IMR-90 (cell line): ENCODE measurements at regions not wholly inside any gene's neighbourhood (a gene's known extent, or its start where the extent isn't known, plus 50 kb on each side); places are given as distances from the start of the nearest gene placed in this dataset.

Experiments
- ATAC-seq: fragments of 200-7000 bp; cut with Tn5 transposase; 2 replicates; pipeline ENCODE4 v1.9.1; 2020; ENCODE audit warnings: low read depth, mild to moderate bottlenecking, moderate library complexity
- BruUV-seq: library from RNA; stranded (reverse); fragments of 400-500 nt; replicated peaks from 2 replicates; lab custom pipeline; 2021; lab: Mats Ljungman, UMichigan
- CTCF ChIA-PET: fragments of 300-600 bp; formaldehyde crosslinking; extraction: SDS; loops from one replicate; lab custom pipeline; 2021; ENCODE audit warnings: antibody characterized with exemption; lab: Yijun Ruan, JAX
- POLR2A ChIA-PET: fragments of 300-600 bp; sonication (Branson Sonifier 250); formaldehyde crosslinking; loops from one replicate; lab custom pipeline; 2022; ENCODE audit warnings: antibody characterized with exemption; ENCODE audit not compliant: unreplicated experiment; lab: Charles Lee
- DNase-seq: peaks from one replicate; pipeline ENCODE4 v3.0.0; 2013
- H2AFZ ChIP-seq: replicated peaks from 2 replicates; pipeline ENCODE3; 2013; ENCODE audit warnings: low read length, mild to moderate bottlenecking; ENCODE audit not compliant: poor library complexity
- H2AK5ac ChIP-seq: 2 replicates; pipeline ENCODE4 v1.6.1; 2013; ENCODE audit warnings: low read depth, low read length, inconsistent platforms
- H2AK9ac ChIP-seq: replicated peaks from 2 replicates; pipeline ENCODE3; 2013; ENCODE audit warnings: mild to moderate bottlenecking, low read depth, low read length, moderate library complexity; ENCODE audit not compliant: poor library complexity
- H2BK120ac ChIP-seq: 2 replicates; pipeline ENCODE4 v1.6.1; 2013; ENCODE audit warnings: low read depth, low read length, inconsistent platforms
- H2BK15ac ChIP-seq: 3 replicates; pipeline ENCODE4 v1.6.1; 2013; ENCODE audit warnings: low read depth, low read length, inconsistent platforms
- H2BK20ac ChIP-seq: 2 replicates; pipeline ENCODE4 v1.6.1; 2013; ENCODE audit warnings: low read depth, mild to moderate bottlenecking, inconsistent platforms, low read length, moderate library complexity
- H2BK5ac ChIP-seq: 2 replicates; pipeline ENCODE4 v1.6.1; 2013; ENCODE audit warnings: mild to moderate bottlenecking, low read depth, low read length, inconsistent platforms; ENCODE audit not compliant: poor library complexity, severe bottlenecking
- H3K14ac ChIP-seq: replicated peaks from 2 replicates; pipeline ENCODE4 v1.6.1; 2013; ENCODE audit warnings: low read depth, low read length, inconsistent platforms
- H3K18ac ChIP-seq: 2 replicates; pipeline ENCODE4 v1.6.1; 2013; ENCODE audit warnings: low read depth, low read length, control low read depth
- H3K23ac ChIP-seq: 2 replicates; pipeline ENCODE4 v1.6.1; 2013; ENCODE audit warnings: low read depth, low read length, inconsistent platforms
- H3K27ac ChIP-seq: 2 replicates; pipeline ENCODE4 v1.5.1; 2013; ENCODE audit warnings: mild to moderate bottlenecking, control low read depth, low read length; ENCODE audit not compliant: insufficient read depth
- H3K27me3 ChIP-seq: 2 replicates; pipeline ENCODE4 v1.6.1; 2013; ENCODE audit warnings: low read length; ENCODE audit not compliant: control insufficient read depth, insufficient read depth
- H3K36me3 ChIP-seq: 2 replicates; pipeline ENCODE4 v1.6.1; 2013; ENCODE audit warnings: low read length, mixed read lengths; ENCODE audit not compliant: control insufficient read depth, insufficient read depth
- H3K4ac ChIP-seq: 2 replicates; pipeline ENCODE4 v1.6.1; 2013; ENCODE audit warnings: low read depth, low read length, inconsistent platforms
- H3K4me1 ChIP-seq: 2 replicates; pipeline ENCODE4 v1.6.1; 2013; ENCODE audit warnings: low read length, mixed read lengths; ENCODE audit not compliant: control insufficient read depth, insufficient read depth
- H3K4me2 ChIP-seq: 2 replicates; pipeline ENCODE4 v1.6.1; 2013; ENCODE audit warnings: low read depth, mild to moderate bottlenecking, control low read depth, low read length, moderate library complexity
- H3K4me3 ChIP-seq: 2 replicates; pipeline ENCODE4 v1.5.1; 2013; ENCODE audit warnings: low read depth, mild to moderate bottlenecking, control low read depth, low read length, moderate library complexity; ENCODE audit not compliant: insufficient read depth
- H3K56ac ChIP-seq: 2 replicates; pipeline ENCODE4 v1.6.1; 2013; ENCODE audit warnings: low read length, inconsistent platforms; ENCODE audit not compliant: insufficient read depth; ENCODE audit errors: extremely low read depth
- H3K79me1 ChIP-seq, 2 experiments: 2 replicates each; pipeline ENCODE4 v1.6.1; 2013; ENCODE audit warnings: low read length in 2 of 2, inconsistent platforms in 1 of 2, low read depth in 1 of 2
- H3K9ac ChIP-seq: 2 replicates; pipeline ENCODE4 v1.6.1; 2013; ENCODE audit warnings: low read depth, low read length, control low read depth
- H3K9me1 ChIP-seq: 2 replicates; pipeline ENCODE4 v1.6.1; 2013; ENCODE audit warnings: low read length, inconsistent platforms; ENCODE audit not compliant: insufficient read depth
- H3K9me3 ChIP-seq: 2 replicates; pipeline ENCODE4 v1.6.1; 2013; ENCODE audit warnings: low read length; ENCODE audit not compliant: control insufficient read depth, insufficient read depth
- H4K20me1 ChIP-seq: 2 replicates; pipeline ENCODE4 v1.6.1; 2013; ENCODE audit warnings: low read length, inconsistent platforms; ENCODE audit not compliant: insufficient read depth
- H4K5ac ChIP-seq: 2 replicates; pipeline ENCODE4 v1.6.1; 2013; ENCODE audit warnings: mild to moderate bottlenecking, low read depth, low read length, control low read depth
- H4K8ac ChIP-seq, 2 experiments: 2 replicates each; pipeline ENCODE4 v1.6.1; 2013; ENCODE audit warnings: low read depth in 2 of 2, low read length in 2 of 2, control low read depth in 1 of 2, inconsistent platforms in 1 of 2
- H4K91ac ChIP-seq: 2 replicates; pipeline ENCODE4 v1.6.1; 2013; ENCODE audit warnings: low read depth, low read length, inconsistent platforms; ENCODE audit not compliant: insufficient read depth
- CHD1 ChIP-seq: IDR thresholded peaks from 2 replicates; pipeline ENCODE4 v1.6.1; 2012; ENCODE audit warnings: low read depth, low read length, improper control_type of control experiment
- CTCF ChIP-seq: conservative IDR thresholded peaks from 2 replicates; pipeline ENCODE4 v1.5.1; 2012; ENCODE audit warnings: mild to moderate bottlenecking, low read depth, low read length, improper control_type of control experiment
- MXI1 ChIP-seq: IDR thresholded peaks from 2 replicates; pipeline ENCODE4 v1.6.1; 2012; ENCODE audit warnings: low read depth, mild to moderate bottlenecking, low read length, moderate library complexity, borderline replicate concordance
- WGBS, 2 experiments: methylation state at CpG; one replicate each; pipeline versions ENCODE4 v1.1.5 to v1.1.7; 2013; ENCODE audit warnings: missing lambda C conversion rate in 2 of 2; ENCODE audit not compliant: insufficient read length in 1 of 2; ENCODE audit errors: extremely low coverage in 2 of 2; 5-methylcytosine and 5-hydroxymethylcytosine counted together
- dilution Hi-C: fragments of 300-500 bp; cut with HindIII; formaldehyde crosslinking; loops from one replicate; pipeline ENCODE4 v1.14.3; 2018; ENCODE audit warnings: low sequenced_read_pairs; ENCODE audit not compliant: unreplicated experiment
- in situ Hi-C: fragments of 300-500 bp; cut with MboI; formaldehyde crosslinking; loops from 3 replicates; pipeline ENCODE4 v1.14.3; 2019; ENCODE audit warnings: low sequenced_read_pairs, inconsistent platforms, mixed read lengths
- intact Hi-C: fragments of 100-400 bp; cut with micrococcal nuclease; formaldehyde crosslinking; loops from 2 replicates; pipeline ENCODE4 v1.10.0; 2022

- no CpG with 5 or more reads among the region's 3 CpGs for WGBS, 2 experiments
- H3K9me3 ChIP-seq: no peaks in the 10 kb centered on the region
- BruUV-seq: no TSS peak
Observed at GRCh38 chr5:133691448-133691847, 79.1 kb upstream of the FSTL4 start.

More at GRCh38 chr5:133691448-133691847, 79.1 kb upstream of the FSTL4 start:
- Histone ChIP-seq H2BK5ac (no peak overlapping the region), H4K91ac (no peak overlapping the region), H3K23ac (no peak overlapping the region), H3K79me1 (no peaks in the 10 kb centered on the region), H3K27me3 (peaks cover 2% of the 10 kb centered on the region; the same call in 1 of the 2 replicates), H3K27ac (no peak overlapping the region), H4K20me1 (no peaks in the 10 kb centered on the region), H2BK120ac (no peak overlapping the region), H3K4me1 (no peaks in the 10 kb centered on the region), H3K9ac (no peak overlapping the region), H2BK20ac (no peak overlapping the region), H2AK5ac (no peak overlapping the region), H2BK15ac (no peak overlapping the region), H3K56ac (no peak overlapping the region), H3K4me3 (no peak overlapping the region), H3K14ac (no peak overlapping the region), H2AK9ac (no peak overlapping the region), H3K18ac (no peak overlapping the region), H2AFZ (no peak overlapping the region), H3K36me3 (no peaks in the 10 kb centered on the region), H3K9me1 (no peaks in the 10 kb centered on the region), H4K8ac (no peak overlapping the region), H3K4me2 (no peak overlapping the region), H4K5ac (no peak overlapping the region), H3K4ac (no peak overlapping the region)
- in situ Hi-C loops (no loop called here), intact Hi-C loops (no loop called here), dilution Hi-C loops (no loop called here)
- ATAC-seq (no peak), DNase-seq (no peak)
- TF ChIP-seq MXI1: no peak
- no peak for TF ChIP-seq CHD1
- TF ChIP-seq CTCF: no peak
- ChIA-PET POLR2A (no interaction called here), CTCF (no interaction called here)
